Fibroblast of skin of abdomen (primary cell): ENCODE measurements at regions not wholly inside any gene's neighbourhood (a gene's known extent, or its start where the extent isn't known, plus 50 kb on each side); places are given as distances from the start of the nearest gene placed in this dataset.

ENCODE experiments used
- DNase-seq: peaks from one replicate; pipeline ENCODE4 v3.0.0-alpha.2; 2013

- no peak for DNase-seq
Observed at GRCh38 chr18:60555625-60556024, 183.1 kb upstream of the MC4R start.

DNA sequence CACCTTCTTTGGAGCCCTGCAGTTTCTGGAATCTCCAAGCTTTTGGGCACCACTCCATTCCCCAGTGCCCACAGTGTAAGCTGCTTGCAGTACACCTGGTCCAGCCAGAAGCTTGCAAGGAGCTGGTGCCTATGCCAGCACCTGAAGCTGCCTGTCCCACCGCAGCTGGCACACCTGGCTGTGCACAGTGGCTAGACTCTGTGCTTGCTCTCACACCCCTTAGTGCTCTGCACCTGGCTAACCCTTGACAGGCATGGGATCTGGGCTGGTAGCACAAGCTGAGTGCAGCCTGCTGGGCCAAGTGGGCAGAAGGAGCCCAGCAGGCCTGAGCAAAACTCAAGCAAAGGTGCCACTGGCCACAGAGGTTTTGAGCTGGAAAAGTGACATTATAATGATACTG lies 183.8 kb upstream of the MC4R start:
- DNase-seq: no peak

- no peak for DNase-seq
Observed at GRCh38 chr18:60560071-60560470, 187.5 kb upstream of the MC4R start.

DNA sequence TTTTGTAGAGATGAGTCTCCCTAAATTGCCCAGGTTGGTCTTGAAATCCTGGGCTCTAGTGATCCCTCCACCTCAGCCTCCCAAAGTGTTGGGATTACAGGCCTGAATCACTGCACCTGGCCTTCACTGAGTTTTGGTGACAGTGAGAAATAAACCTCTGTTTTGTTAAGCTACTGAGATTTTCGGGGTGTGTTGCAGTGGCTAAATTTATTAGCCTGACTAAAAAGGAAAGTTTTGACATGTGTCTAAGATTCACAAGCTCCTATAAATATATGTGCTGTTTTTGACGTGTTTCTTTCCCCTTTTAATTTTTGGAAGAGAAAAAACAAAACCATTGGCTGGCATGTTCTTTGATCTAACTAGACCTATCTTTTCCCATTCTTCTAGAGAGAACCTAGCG lies 190.5 kb upstream of the MC4R start:
- DNase-seq: no peak

GRCh38 chr18:60568220-60568619 lies 195.6 kb upstream of the MC4R start:
- no peak for DNase-seq

DNA sequence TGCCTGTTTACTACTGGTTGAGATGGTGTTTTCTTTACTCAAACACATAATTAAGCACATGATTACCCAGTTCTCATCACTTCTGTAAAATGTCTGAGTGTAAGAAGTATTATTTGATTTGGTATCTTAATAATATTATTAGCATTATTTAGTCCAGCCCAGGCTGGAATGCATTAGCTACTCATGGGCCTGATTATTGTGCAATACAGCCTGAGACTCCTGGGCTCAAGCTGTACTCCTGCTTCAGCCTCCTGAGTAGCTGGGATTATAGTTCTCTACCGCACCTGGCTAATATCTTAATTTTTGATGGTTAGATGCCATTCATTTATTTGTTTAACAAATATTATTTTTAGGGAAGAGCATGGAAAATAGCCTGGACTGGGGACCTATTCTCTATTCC lies 197.6 kb upstream of the MC4R start:
- DNase-seq: no peak

DNA sequence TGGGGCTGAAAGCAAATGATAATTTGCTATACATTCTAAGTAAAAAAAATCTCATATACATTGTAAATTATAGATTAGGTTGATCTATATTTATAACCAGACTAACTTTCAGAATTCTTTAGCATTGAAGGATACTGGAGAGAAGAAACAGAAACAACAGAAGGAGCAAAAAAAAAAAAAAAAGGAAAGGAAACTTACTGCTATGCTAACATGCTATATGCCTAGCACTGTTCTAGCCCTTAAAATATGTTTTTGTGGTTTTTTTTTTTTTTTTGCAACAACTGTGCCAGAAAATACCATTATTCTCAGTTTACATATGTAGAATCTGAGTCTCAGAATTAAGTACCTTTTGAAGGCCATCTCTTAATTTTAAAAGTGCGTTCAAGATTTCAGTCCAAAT lies 204.9 kb upstream of the MC4R start:
- no peak for DNase-seq

DNA sequence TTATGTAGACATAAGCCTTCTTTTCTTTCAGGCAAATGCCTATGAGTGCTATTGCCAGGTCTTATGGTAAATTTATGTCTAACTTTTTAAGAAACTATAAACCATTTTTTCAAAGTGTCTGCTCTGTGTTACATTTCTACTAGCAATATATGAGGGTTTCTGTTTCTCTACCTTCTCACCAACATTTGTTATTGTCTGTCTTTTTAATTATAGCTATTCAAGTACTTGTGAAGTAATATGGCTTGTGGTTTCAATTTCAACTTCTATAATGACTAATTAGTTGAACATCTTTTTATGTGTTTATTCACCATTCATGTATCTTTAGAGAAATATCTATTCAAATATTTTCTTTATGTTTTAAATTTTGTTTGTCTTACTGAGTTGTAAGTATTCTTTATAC lies 213.1 kb upstream of the MC4R start:
- DNase-seq: no peak

- DNase-seq: no peak
Observed at GRCh38 chr18:60593249-60593648, 220.7 kb upstream of the MC4R start.

DNA sequence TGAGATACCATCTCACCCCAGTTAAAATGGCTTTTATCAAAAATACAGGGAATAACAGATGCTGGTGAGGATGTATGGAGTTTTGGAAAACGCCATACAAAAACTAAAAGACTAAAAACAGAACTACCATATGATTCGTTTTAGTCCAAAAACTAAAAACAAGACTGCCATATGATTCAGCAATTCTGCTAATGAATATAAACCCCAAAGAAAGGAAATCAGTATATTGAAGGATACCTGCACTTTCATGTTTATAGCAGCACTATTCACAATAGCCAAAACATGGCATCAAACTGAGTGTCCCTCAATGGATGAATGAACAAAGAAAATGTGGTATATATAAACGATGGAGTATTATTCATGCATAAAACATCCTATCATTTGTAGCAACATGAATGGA lies 224.4 kb upstream of the MC4R start:
- DNase-seq: no peak

GRCh38 chr18:60599267-60599666 lies 226.7 kb upstream of the MC4R start:
- no peak for DNase-seq

DNA sequence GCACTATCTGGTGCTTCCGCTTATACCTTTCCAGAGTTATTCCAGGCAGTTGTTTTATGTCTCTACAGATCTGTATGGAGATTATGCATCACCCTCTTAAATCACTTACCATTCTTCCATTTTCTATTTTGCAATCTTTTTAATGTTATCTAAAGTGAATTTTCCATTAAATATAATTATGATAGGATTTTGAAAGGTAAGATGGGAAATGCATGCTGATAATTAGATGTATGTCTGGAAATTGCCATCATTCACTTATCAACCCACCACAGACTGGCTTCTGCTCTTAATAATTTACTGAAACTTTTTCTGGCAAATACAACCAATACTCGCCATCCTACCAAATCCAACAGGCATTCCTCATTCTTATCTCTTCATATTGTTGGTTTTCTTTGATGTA lies 227.4 kb upstream of the MC4R start:
- no peak for DNase-seq

DNA sequence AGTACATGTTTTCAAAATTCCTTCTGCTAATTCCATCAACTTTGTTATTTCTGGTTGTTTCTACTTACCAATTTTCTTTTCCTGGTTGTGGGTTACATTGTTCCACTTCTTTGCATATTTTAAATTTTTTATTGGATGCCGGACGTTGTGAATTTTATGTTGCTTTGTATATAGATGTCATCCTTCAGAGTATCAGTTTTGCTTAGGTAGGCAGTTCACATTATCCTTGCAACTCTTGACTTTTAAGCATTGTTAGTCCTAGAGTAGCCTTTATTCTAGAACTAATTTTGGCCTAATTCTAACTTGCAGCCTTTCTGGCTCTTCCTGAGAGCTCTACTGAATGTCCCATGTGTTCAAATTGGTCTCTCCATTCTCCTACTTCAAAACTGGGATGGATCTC lies 228.7 kb upstream of the MC4R start:
- DNase-seq: no peak

DNA sequence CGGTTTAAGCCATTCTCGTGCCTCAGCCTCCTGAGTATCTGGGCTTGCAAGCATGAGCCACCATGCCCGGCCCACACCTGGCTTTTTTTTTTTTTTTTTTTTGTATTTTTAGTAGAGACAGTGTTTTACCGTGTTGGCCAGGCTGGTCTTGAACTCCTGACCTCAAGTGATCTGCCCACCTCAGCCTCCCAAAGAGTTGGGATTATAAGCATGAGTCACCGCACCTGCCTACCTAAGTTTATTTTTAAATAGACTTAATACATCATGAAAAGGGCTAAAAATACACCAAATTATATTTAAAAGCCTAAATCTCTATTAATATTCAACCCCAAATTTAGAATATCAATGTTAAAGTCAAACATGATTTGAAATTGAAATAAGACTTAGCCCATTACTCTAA lies 250.8 kb upstream of the MC4R start:
- DNase-seq: no peak

GRCh38 chr18:60624207-60624606 lies 251.6 kb upstream of the MC4R start:
- DNase-seq: no peak

- DNase-seq: no peak
Observed at GRCh38 chr18:60639836-60640235, 267.3 kb upstream of the MC4R start.

GRCh38 chr18:60643009-60643408 lies 270.4 kb upstream of the MC4R start:
- DNase-seq: no peak

GRCh38 chr18:60646725-60647124 lies 274.1 kb upstream of the MC4R start:
- no peak for DNase-seq

- no peak for DNase-seq
Observed at GRCh38 chr18:60649107-60649506, 276.5 kb upstream of the MC4R start.

GRCh38 chr18:60649842-60650536 lies 277.4 kb upstream of the MC4R start:
- DNase-seq: no peak

DNA sequence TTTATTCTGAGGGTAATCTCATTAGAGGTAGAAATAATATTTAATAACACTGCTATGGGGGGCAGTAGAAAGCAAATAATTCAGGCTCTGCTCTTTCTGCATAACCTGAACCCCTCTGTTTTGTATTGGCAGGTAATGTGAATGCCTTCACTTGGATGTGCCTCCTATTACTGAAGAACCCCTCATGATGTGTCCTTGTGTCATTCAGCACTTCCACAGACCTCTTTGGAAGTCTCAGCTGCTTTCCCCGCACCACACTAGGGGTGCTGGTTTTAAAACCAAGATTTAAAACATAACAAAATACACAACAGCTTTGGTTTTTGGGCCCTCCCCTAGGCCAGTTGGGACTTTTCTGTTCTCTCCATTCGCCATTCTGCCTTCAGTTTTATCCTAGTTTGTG lies 281.7 kb upstream of the MC4R start:
- DNase-seq: no peak

- no peak for DNase-seq
Observed at GRCh38 chr18:60656553-60656952, 284.0 kb upstream of the MC4R start.

DNA sequence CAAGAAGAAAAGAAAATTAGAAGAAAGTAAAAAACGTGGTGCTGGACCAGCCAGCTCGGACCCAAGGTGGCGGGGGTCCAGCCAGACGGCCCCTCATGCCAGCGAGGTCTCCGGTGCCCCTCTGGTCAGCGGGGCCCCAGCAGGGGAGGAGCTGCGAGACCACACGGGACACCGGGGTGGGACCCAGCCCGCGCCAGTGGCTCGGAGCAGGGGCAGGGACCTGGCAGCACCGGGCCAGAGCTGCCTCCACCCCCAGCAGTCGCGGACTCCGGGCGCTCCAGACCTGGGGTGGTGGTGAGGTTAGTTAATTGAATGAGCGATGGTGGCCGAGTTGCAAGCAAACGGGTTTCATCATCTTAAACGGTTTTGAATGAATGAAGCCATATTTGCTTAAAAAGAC lies 289.9 kb upstream of the MC4R start:
- no peak for DNase-seq

- no peak for DNase-seq
Observed at GRCh38 chr18:60663060-60663989, 290.8 kb upstream of the MC4R start.
